H1 (cell line): ENCODE measurements at regions not wholly inside any gene's neighbourhood (a gene's known extent, or its start where the extent isn't known, plus 50 kb on each side); places are given as distances from the start of the nearest gene placed in this dataset.

Experiments
- CTCF ChIA-PET: fragments of 300-600 bp; sonication (Branson Sonifier 250); formaldehyde crosslinking; loops from one replicate; lab custom pipeline; 2021; ENCODE audit not compliant: partially characterized antibody; lab: Charles Lee
- POLR2A ChIA-PET: fragments of 300-600 bp; sonication (Branson Sonifier 250); formaldehyde crosslinking; loops from one replicate; lab custom pipeline; 2021; ENCODE audit warnings: inconsistent platforms; ENCODE audit not compliant: partially characterized antibody; lab: Charles Lee
- DNase-seq, 2 experiments: peaks; one replicate each; pipeline versions ENCODE4 v3.0.0 to v3.0.0-alpha.2; 2010 to 2022; ENCODE audit warnings: low spot score in 2 of 2, low read depth in 1 of 2, mixed read lengths in 1 of 2
- FAIRE-seq: peaks from 2 replicates; lab custom pipeline; 2011; peaks lifted over from hg19 to GRCh38; lab: Jason Lieb, UNC
- H2AFZ ChIP-seq: 2 replicates; pipeline ENCODE4 v1.8.1; 2012; ENCODE audit warnings: low read length, inconsistent platforms
- H2AK5ac ChIP-seq: 2 replicates; pipeline ENCODE4 v1.6.1; 2013; ENCODE audit warnings: low read depth, low read length
- H2BK120ac ChIP-seq: replicated peaks from 2 replicates; pipeline ENCODE3; 2013; ENCODE audit warnings: low read depth, low read length, inconsistent platforms
- H2BK12ac ChIP-seq: 2 replicates; pipeline ENCODE4 v1.6.1; 2013; ENCODE audit warnings: low read depth, low read length
- H2BK15ac ChIP-seq: 2 replicates; pipeline ENCODE4 v1.6.1; 2013; ENCODE audit warnings: low read length
- H2BK20ac ChIP-seq: 2 replicates; pipeline ENCODE4 v1.6.1; 2013; ENCODE audit warnings: low read length
- H2BK5ac ChIP-seq: 2 replicates; pipeline ENCODE4 v1.6.1; 2013; ENCODE audit warnings: low read depth, low read length
- H3K14ac ChIP-seq: 2 replicates; pipeline ENCODE4 v1.6.1; 2013; ENCODE audit warnings: inconsistent platforms; ENCODE audit not compliant: insufficient read length
- H3K18ac ChIP-seq: 2 replicates; pipeline ENCODE4 v1.6.1; 2013; ENCODE audit warnings: low read length; ENCODE audit errors: extremely low read depth
- H3K23ac ChIP-seq: 2 replicates; pipeline ENCODE4 v1.6.1; 2013; ENCODE audit warnings: inconsistent platforms; ENCODE audit not compliant: insufficient read length
- H3K23me2 ChIP-seq: 2 replicates; pipeline ENCODE4 v1.6.1; 2013; ENCODE audit warnings: low read depth, low read length
- H3K27ac ChIP-seq: 2 replicates; pipeline ENCODE4 v1.6.1; 2011; ENCODE audit warnings: low read depth, low read length, inconsistent platforms
- H3K27me3 ChIP-seq, 4 experiments: replicated peaks in 1 of 4; 1 replicate in 1 of 4; 2 replicates in 3 of 4; pipeline versions ENCODE4 v1.6.1 to v1.8.1; 2011 to 2013; ENCODE audit warnings: low read length in 3 of 4, mild to moderate bottlenecking in 3 of 4, inconsistent platforms in 2 of 4, mixed read lengths in 2 of 4, moderate library complexity in 1 of 4; ENCODE audit not compliant: control insufficient read depth in 3 of 4, insufficient read depth in 3 of 4; ENCODE audit errors: extremely low read depth in 1 of 4
- H3K36me3 ChIP-seq, 4 experiments: 2 replicates each; pipeline versions ENCODE4 v1.6.1 to v1.8.1; 2011 to 2013; ENCODE audit warnings: mild to moderate bottlenecking in 4 of 4, low read length in 3 of 4, moderate library complexity in 2 of 4, control low read depth in 1 of 4, inconsistent platforms in 1 of 4; ENCODE audit not compliant: insufficient read depth in 4 of 4, control insufficient read depth in 2 of 4
- H3K4ac ChIP-seq: replicated peaks from 2 replicates; pipeline ENCODE3; 2013; ENCODE audit warnings: low read length, low read depth, mixed read lengths, inconsistent platforms; ENCODE audit not compliant: insufficient read length
- H3K4me1 ChIP-seq, 4 experiments: replicated peaks in 1 of 4; 1 replicate in 1 of 4; 2 replicates in 3 of 4; pipeline versions ENCODE4 v1.6.1 to v1.8.1; 2011 to 2013; ENCODE audit warnings: low read length in 3 of 4, inconsistent platforms in 2 of 4, mixed read lengths in 1 of 4; ENCODE audit not compliant: insufficient read depth in 4 of 4, control insufficient read depth in 3 of 4
- H3K4me2 ChIP-seq, 2 experiments: 2 replicates each; pipeline versions ENCODE4 v1.6.1 to v1.8.1; 2011 to 2013; ENCODE audit warnings: low read depth in 2 of 2, low read length in 2 of 2, control low read depth in 1 of 2, inconsistent platforms in 1 of 2, mild to moderate bottlenecking in 1 of 2; ENCODE audit not compliant: insufficient read depth in 1 of 2
- H3K4me3 ChIP-seq, 4 experiments: fragments of 200-600, 300-600 bp in 1 of 4; sonication (generic), shearing (Covaris generic), sonication (Bioruptor Twin) in 1 of 4; 2 replicates each; pipeline versions ENCODE4 v1.5.1 to v1.8.1; 2011 to 2016; ENCODE audit warnings: low read length in 4 of 4, low read depth in 3 of 4, control low read depth in 2 of 4, inconsistent platforms in 2 of 4, mild to moderate bottlenecking in 2 of 4, mixed read lengths in 1 of 4, moderate library complexity in 1 of 4; ENCODE audit not compliant: insufficient read depth in 2 of 4; ENCODE audit errors: extremely low read depth in 1 of 4
- H3K56ac ChIP-seq: replicated peaks from 2 replicates; pipeline ENCODE3; 2013; ENCODE audit warnings: low read depth, mild to moderate bottlenecking, mixed read lengths, low read length, inconsistent platforms; ENCODE audit not compliant: insufficient read length
- H3K79me1 ChIP-seq: 2 replicates; pipeline ENCODE4 v1.6.1; 2013; ENCODE audit warnings: low read depth, low read length, control low read depth
- H3K79me2 ChIP-seq, 2 experiments: 2 replicates each; pipeline versions ENCODE4 v1.6.1 to v1.8.1; 2012 to 2013; ENCODE audit warnings: low read length in 2 of 2, mild to moderate bottlenecking in 2 of 2, inconsistent platforms in 1 of 2; ENCODE audit not compliant: insufficient read depth in 2 of 2, control insufficient read depth in 1 of 2
- H3K9ac ChIP-seq, 4 experiments: replicated peaks in 1 of 4; 1 replicate in 1 of 4; 2 replicates in 3 of 4; pipeline versions ENCODE4 v1.6.1 to v1.8.1; 2011 to 2013; ENCODE audit warnings: low read depth in 3 of 4, low read length in 3 of 4, control low read depth in 2 of 4, mild to moderate bottlenecking in 2 of 4, moderate library complexity in 2 of 4, inconsistent platforms in 1 of 4; ENCODE audit errors: extremely low read depth in 1 of 4
- H3K9me3 ChIP-seq, 2 experiments: 2 replicates each; pipeline versions ENCODE4 v1.6.1 to v1.8.1; 2012 to 2013; ENCODE audit warnings: mild to moderate bottlenecking in 2 of 2, moderate library complexity in 2 of 2, control low read depth in 1 of 2, inconsistent platforms in 1 of 2, low read depth in 1 of 2, low read length in 1 of 2, mixed read lengths in 1 of 2; ENCODE audit not compliant: insufficient read depth in 2 of 2
- H4K20me1 ChIP-seq, 2 experiments: replicated peaks in 1 of 2; 2 replicates each; pipeline versions ENCODE3 to v1.8.1; 2011 to 2013; ENCODE audit warnings: inconsistent platforms in 2 of 2, low read length in 2 of 2, mild to moderate bottlenecking in 1 of 2; ENCODE audit not compliant: insufficient read depth in 2 of 2, control insufficient read depth in 1 of 2
- H4K5ac ChIP-seq: 2 replicates; pipeline ENCODE4 v1.6.1; 2013; ENCODE audit warnings: low read length, low read depth, mixed read lengths, inconsistent platforms; ENCODE audit not compliant: insufficient read length
- H4K8ac ChIP-seq: 2 replicates; pipeline ENCODE4 v1.8.0; 2013; ENCODE audit warnings: mild to moderate bottlenecking, moderate library complexity, low read length, inconsistent platforms; ENCODE audit not compliant: insufficient read depth; ENCODE audit errors: extremely low read depth
- H4K91ac ChIP-seq: replicated peaks from 2 replicates; pipeline ENCODE3; 2013; ENCODE audit warnings: low read length, mixed read lengths, inconsistent platforms; ENCODE audit not compliant: insufficient read length
- CHD1 ChIP-seq: IDR thresholded peaks from 2 replicates; pipeline ENCODE4 v1.6.1; 2012; ENCODE audit warnings: low read depth, low read length, improper control_type of control experiment
- CHD2 ChIP-seq: IDR thresholded peaks from 2 replicates; pipeline ENCODE4 v1.6.1; 2012; ENCODE audit warnings: low read length, improper control_type of control experiment
- CREB1 ChIP-seq: IDR thresholded peaks from 2 replicates; pipeline ENCODE4 v1.6.1; 2012; ENCODE audit warnings: inconsistent platforms
- GTF2F1 ChIP-seq: IDR thresholded peaks from 2 replicates; pipeline ENCODE4 v1.6.1; 2012; ENCODE audit warnings: low read depth, low read length, improper control_type of control experiment, borderline replicate concordance
- NRF1 ChIP-seq: IDR thresholded peaks from 2 replicates; pipeline ENCODE4 v1.6.1; 2011; ENCODE audit warnings: mild to moderate bottlenecking, low read depth, low read length, improper control_type of control experiment
- RFX5 ChIP-seq: IDR thresholded peaks from 2 replicates; pipeline ENCODE4 v1.6.1; 2011; ENCODE audit warnings: low read depth, low read length, improper control_type of control experiment, borderline replicate concordance
- SP2 ChIP-seq: IDR thresholded peaks from 2 replicates; pipeline ENCODE4 v1.6.1; 2012; ENCODE audit warnings: mild to moderate bottlenecking, low read length, inconsistent platforms
- TCF12 ChIP-seq: IDR thresholded peaks from 2 replicates; pipeline ENCODE4 v1.6.1; 2011; ENCODE audit warnings: low read depth, mild to moderate bottlenecking, low read length
- WGBS, 2 experiments: shearing (Covaris generic) in 1 of 2; methylation state at CpG; one replicate each; pipeline versions ENCODE4 v1.1.6 to v1.1.7; 2013 to 2015; ENCODE audit warnings: low lambda C conversion rate in 2 of 2, mixed read lengths in 2 of 2, inconsistent platforms in 1 of 2, low coverage in 1 of 2, missing lambda C conversion rate in 1 of 2; ENCODE audit not compliant: insufficient replicate concordance in 2 of 2, insufficient coverage in 1 of 2, insufficient read length in 1 of 2; ENCODE audit errors: extremely low coverage in 1 of 2, missing lambda C conversion rate in 1 of 2; 5-methylcytosine and 5-hydroxymethylcytosine counted together
- TF ChIP-seq, protein P1 (sequence below): IDR thresholded peaks from 2 replicates; pipeline ENCODE4 v1.6.1; 2011; ENCODE audit warnings: low read length, improper control_type of control experiment

DNA sequence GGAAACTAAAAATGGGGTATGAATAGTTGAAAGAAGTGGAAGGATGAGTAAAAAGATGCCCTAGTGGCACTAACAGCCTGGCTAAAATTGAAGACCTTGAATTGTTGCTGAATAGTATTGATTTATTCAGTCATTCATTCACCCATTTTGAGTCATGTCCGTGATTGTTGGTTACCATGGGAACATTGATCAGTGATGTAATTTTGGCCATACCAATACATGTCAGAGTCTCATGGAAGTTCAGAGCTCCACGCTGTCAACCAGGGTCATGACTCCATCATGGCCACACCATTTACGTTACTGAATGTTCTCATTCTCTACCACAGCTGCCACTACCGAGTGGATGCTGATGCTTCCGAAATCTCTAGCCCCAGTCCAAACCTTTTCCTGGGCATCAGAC, 62.5 kb upstream of the FOXE1 start:
- Histone ChIP-seq H3K23me2 (no peaks in the 10 kb centered on the region), H3K27me3 (peaks cover 0 to 3% (median 0%) of the 10 kb centered on the region in 4 experiments; a peak in 1 of 7 replicates), H3K14ac (no peak overlapping the region), H4K5ac (no peak overlapping the region), H4K91ac (no peak overlapping the region), H2BK5ac (no peak overlapping the region), H3K4me1 (no peaks in the 10 kb centered on the region; a peak in 1 of 7 replicates), H4K8ac (no peak overlapping the region), H3K23ac (no peak overlapping the region), H3K4me3 (no peak overlapping the region), H2BK12ac (no peak overlapping the region), H3K9ac (no peak overlapping the region), H2AFZ (no peak overlapping the region), H4K20me1 (no peaks in the 10 kb centered on the region), H3K9me3 (peaks cover 2 to 5% of the 10 kb centered on the region in 2 experiments; a peak in 3 of 4 replicates), H3K79me1 (no peaks in the 10 kb centered on the region), H3K4me2 (no peak overlapping the region), H3K56ac (no peak overlapping the region), H2BK120ac (no peak overlapping the region), H2AK5ac (no peak overlapping the region), H3K36me3 (no peaks in the 10 kb centered on the region), H3K4ac (no peak overlapping the region), H2BK20ac (no peak overlapping the region), H3K18ac (no peak overlapping the region), H3K27ac (no peak overlapping the region), H2BK15ac (no peak overlapping the region), H3K79me2 (no peaks in the 10 kb centered on the region)
- POLR2A ChIA-PET: no interaction called here
- 92% methylated on average over 5 of the region's 5 CpGs; no CpG with 5 or more reads in 1 of the 2 experiments for WGBS, 2 experiments
- no peak for TF ChIP-seq CREB1
- TF ChIP-seq TCF12: no peak
- TF ChIP-seq CHD2: no peak
- TF ChIP-seq, protein P1, sequence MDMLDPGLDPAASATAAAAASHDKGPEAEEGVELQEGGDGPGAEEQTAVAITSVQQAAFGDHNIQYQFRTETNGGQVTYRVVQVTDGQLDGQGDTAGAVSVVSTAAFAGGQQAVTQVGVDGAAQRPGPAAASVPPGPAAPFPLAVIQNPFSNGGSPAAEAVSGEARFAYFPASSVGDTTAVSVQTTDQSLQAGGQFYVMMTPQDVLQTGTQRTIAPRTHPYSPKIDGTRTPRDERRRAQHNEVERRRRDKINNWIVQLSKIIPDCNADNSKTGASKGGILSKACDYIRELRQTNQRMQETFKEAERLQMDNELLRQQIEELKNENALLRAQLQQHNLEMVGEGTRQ: no peak
- TF ChIP-seq NRF1: no peak
- no peak for TF ChIP-seq GTF2F1
- TF ChIP-seq CHD1: no peak
- no peak for TF ChIP-seq SP2
- no peak for TF ChIP-seq RFX5
- DNase-seq (no peak), FAIRE-seq (no peak)
- CTCF ChIA-PET: interaction anchor here (0.9 kb wide), 1 partner anchor 75 kb away, joined by 4 read pairs; no protein-coding TSS in a partner anchor
